ENCODE measurements at regions not wholly inside any gene's neighbourhood (a gene's known extent, or its start where the extent isn't known, plus 50 kb on each side); places are given as distances from the start of the nearest gene placed in this dataset.
"Not testable (repeated sequence)": the region's sequence is repeated elsewhere in the genome, so short reads cannot be mapped to it uniquely, and the experiment has no call there.

DNA sequence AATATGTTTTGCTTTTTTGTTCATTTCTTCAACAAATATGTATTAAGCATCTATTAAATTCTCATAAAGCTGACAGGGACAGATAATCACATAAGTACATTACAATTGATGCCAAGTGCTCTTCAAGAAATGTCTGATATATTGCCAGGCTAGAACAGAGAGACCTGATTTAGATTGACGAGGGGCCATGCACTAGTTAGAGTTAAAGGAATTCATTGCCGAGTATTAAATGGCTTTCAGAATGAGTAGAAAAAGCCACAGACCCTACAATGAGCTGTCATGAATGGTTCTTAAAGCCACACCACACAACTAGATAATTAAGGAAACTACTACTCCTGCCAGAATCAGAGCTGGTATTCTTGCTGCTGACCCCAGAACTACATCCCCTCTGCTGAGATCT is 250.2 kb upstream of the MME start:
- DNase-seq = no peak
- H3K27ac ChIP-seq = no peak overlapping the region
- no peaks in the 10 kb centered on the region for H3K27me3 ChIP-seq (ENCODE audit: insufficient read depth, low read depth, severe bottlenecking)
- H3K4me3 ChIP-seq (ENCODE audit: low read depth, low read length) = no peak overlapping the region
- peaks cover 4% of the 10 kb centered on the region for H3K9me3 ChIP-seq (ENCODE audit: severe bottlenecking)
- TF ChIP-seq, protein P1, sequence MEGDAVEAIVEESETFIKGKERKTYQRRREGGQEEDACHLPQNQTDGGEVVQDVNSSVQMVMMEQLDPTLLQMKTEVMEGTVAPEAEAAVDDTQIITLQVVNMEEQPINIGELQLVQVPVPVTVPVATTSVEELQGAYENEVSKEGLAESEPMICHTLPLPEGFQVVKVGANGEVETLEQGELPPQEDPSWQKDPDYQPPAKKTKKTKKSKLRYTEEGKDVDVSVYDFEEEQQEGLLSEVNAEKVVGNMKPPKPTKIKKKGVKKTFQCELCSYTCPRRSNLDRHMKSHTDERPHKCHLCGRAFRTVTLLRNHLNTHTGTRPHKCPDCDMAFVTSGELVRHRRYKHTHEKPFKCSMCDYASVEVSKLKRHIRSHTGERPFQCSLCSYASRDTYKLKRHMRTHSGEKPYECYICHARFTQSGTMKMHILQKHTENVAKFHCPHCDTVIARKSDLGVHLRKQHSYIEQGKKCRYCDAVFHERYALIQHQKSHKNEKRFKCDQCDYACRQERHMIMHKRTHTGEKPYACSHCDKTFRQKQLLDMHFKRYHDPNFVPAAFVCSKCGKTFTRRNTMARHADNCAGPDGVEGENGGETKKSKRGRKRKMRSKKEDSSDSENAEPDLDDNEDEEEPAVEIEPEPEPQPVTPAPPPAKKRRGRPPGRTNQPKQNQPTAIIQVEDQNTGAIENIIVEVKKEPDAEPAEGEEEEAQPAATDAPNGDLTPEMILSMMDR (IDR thresholded peaks at IDR 0.05; ENCODE audit: low read depth, low read length) = no peak
- no peaks in the 10 kb centered on the region for H3K36me3 ChIP-seq

DNA sequence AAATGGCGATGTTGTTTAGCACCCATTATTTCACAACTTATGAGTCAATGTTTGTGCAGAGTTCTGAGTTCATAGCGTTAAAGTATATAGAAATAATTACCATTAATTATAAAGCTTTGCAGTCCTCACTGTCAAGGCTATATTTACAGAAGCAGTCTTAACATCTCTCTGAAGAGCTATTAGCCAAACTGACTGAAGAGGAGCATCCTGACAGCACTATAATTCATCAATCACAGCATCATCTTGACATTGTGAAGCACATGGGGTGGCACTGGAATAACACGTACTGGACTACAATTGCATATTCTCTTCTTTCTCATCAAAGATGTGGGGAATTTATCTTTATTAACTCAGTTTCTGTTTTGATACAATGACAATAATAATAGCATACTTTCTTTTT is 260.6 kb upstream of the MME start:
- H3K36me3 ChIP-seq = no peaks in the 10 kb centered on the region
- H3K27me3 ChIP-seq (ENCODE audit: insufficient read depth, low read depth, severe bottlenecking) = no peaks in the 10 kb centered on the region
- no peak overlapping the region for H3K4me3 ChIP-seq (ENCODE audit: low read depth, low read length)
- no peak for DNase-seq
- no peak overlapping the region for H3K27ac ChIP-seq
- TF ChIP-seq, protein P1 (IDR thresholded peaks at IDR 0.05; ENCODE audit: low read depth, low read length) = no peak
- H3K9me3 ChIP-seq (ENCODE audit: severe bottlenecking) = no peaks in the 10 kb centered on the region

DNA sequence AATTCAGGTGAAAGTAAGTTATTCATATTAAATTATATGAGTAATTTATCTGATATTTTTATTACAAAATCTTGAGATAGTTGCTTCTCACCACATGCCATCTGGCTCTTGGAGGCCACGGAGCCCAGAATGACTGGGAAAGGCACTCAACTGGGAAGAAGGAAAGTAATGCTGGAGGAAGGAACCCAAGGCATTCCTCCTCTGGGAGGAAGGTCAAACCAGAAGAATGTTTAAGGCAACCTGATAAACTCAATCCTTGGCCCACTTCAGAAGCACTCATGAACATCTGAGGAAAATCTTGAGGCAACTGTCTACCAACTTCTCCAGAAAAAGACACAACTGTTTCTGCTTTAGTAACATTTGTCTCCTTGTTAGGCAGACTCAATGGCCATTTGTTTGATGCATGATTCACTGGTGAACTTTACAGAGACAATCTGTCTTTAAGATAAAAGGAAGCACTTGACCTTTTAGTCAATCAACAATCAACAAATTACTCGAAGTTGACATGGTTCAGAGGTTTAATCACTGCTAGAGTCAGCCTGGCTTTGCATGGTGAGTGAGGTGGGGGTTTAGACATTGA is 261.4 kb upstream of the MME start:
- H3K27ac ChIP-seq = no peak overlapping the region
- no peaks in the 10 kb centered on the region for H3K9me3 ChIP-seq (ENCODE audit: severe bottlenecking)
- H3K4me3 ChIP-seq (ENCODE audit: low read depth, low read length) = no peak overlapping the region
- no peak for DNase-seq
- H3K36me3 ChIP-seq = no peaks in the 10 kb centered on the region
- H3K27me3 ChIP-seq (ENCODE audit: insufficient read depth, low read depth, severe bottlenecking) = no peaks in the 10 kb centered on the region
- TF ChIP-seq, protein P1 (IDR thresholded peaks at IDR 0.05; ENCODE audit: low read depth, low read length) = no peak

DNA sequence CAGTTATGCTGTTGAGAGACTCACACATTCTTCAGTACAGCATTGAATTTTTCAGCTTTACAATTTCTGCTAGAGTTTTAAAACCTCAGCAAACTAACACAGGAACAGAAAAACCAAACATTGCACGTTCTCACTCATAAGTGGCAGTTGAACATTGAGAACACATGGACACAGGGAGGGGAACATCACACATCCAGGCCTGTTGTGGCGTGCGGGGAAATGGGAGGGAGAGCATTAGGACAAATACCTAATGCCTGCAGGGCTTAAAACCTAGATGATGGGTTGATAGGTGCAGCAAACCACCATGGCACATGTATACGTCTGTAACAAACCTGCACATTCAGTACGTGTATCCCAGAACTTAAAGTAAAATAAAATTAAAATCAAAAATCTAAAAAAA is 270.1 kb upstream of the MME start:
- not testable (repeated sequence) for H3K27me3 ChIP-seq (ENCODE audit: insufficient read depth, low read depth, severe bottlenecking); H3K36me3 ChIP-seq; H3K4me3 ChIP-seq (ENCODE audit: low read depth, low read length); DNase-seq; H3K9me3 ChIP-seq (ENCODE audit: severe bottlenecking); H3K27ac ChIP-seq

DNA sequence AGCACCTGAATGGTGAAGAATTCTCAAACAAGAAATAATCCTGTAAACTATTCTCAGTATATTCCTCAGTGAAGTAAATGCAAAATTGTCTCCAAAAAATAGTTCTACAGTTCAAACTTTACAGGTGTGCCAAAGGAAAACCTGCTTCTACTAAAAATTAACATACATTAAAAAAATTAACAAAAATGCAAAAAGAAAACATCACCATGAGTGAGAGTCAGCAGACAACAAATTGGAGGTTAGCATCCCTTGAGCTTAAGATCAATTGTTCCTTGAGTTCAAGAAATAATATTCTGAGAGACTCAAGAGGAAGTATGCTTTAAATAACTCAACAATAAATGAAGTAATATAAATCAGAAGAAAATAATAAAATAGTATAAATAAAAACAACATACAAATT is 278.4 kb upstream of the MME start:
- TF ChIP-seq, protein P1 (IDR thresholded peaks at IDR 0.05; ENCODE audit: low read depth, low read length) = no peak
- no peak for DNase-seq
- Histone ChIP-seq H3K27ac (no peak overlapping the region), H3K4me3 (ENCODE audit: low read depth, low read length) (no peak overlapping the region), H3K9me3 (ENCODE audit: severe bottlenecking) (no peaks in the 10 kb centered on the region), H3K27me3 (ENCODE audit: insufficient read depth, low read depth, severe bottlenecking) (no peaks in the 10 kb centered on the region), H3K36me3 (no peaks in the 10 kb centered on the region)

DNA sequence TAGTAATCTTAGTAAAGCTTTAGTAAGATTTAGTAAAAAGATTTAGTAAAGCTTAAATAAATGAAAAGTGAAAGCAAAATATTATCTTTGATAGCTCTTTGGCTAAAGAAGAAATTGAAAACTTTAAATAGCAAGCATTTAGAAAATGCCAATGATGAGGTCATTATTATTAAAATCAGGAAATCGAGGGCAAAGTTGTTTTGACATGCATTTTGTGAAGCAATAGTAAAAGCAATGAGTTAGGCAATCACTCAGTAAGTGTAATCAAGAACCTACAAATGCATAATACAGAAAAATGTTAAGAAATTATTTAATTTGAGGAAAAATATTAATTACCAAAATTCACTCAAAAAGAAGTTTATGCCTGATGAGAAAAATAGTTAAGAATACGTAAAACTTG is 280.3 kb upstream of the MME start:
- no peak overlapping the region for H3K27ac ChIP-seq
- TF ChIP-seq, protein P1 (IDR thresholded peaks at IDR 0.05; ENCODE audit: low read depth, low read length) = no peak
- no peak for DNase-seq
- no peaks in the 10 kb centered on the region for H3K9me3 ChIP-seq (ENCODE audit: severe bottlenecking)
- H3K27me3 ChIP-seq (ENCODE audit: insufficient read depth, low read depth, severe bottlenecking) = no peaks in the 10 kb centered on the region
- H3K4me3 ChIP-seq (ENCODE audit: low read depth, low read length) = no peak overlapping the region
- no peaks in the 10 kb centered on the region for H3K36me3 ChIP-seq
